Keratinocyte (primary cell): ENCODE measurements at regions not wholly inside any gene's neighbourhood (a gene's known extent, or its start where the extent isn't known, plus 50 kb on each side); places are given as distances from the start of the nearest gene placed in this dataset.

Source experiments
- EZH2 ChIP-seq: IDR thresholded peaks from one replicate; pipeline ENCODE4 v1.6.1; 2012; ENCODE audit warnings: inconsistent platforms, mild to moderate bottlenecking, low read length, moderate library complexity
- TF ChIP-seq, protein P1 (sequence below), 3 experiments: IDR thresholded peaks in 1 of 3; conservative IDR thresholded peaks in 1 of 3; optimal IDR thresholded peaks in 1 of 3; 2 replicates in 2 of 3; 3 replicates in 1 of 3; pipeline versions ENCODE3 to v1.5.1; 2011; ENCODE audit warnings: low read length in 3 of 3, mild to moderate bottlenecking in 3 of 3, moderate library complexity in 2 of 3, control low read depth in 1 of 3, inconsistent platforms in 1 of 3; ENCODE audit not compliant: insufficient read depth in 2 of 3; ENCODE audit errors: extremely low read depth in 1 of 3

DNA sequence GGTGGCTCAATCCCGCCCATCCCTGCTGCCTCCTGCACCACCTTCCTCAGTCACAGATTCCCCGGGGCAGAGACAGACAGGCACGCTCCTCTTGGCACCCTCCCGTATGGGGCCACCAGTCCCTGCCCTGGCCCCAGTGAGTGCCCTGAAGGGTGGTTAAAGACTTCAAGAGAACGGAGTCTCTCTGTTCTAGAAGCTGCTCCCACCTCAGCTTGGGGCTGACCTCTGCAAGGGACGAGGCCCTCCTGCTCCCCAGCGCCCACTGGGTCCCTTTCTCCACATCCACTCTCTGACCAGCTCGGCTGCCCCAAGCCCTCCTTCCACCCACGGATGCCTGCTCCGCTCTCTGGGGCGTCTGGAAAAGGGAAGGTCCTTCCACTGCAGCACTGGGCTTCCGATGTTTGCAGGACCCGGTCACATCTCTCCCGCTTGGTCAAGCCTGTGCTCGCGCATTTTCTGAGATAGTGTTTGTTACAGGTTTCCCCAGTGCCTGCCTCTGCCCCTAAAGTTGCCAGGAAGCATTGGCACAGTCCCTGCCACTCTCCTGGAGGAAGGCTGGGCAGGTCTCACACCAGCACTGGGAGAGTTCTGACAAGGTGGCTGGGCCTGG lies 1487.9 kb downstream of the TBC1D22A start:
- no peak for TF ChIP-seq EZH2
- TF ChIP-seq, protein P1, sequence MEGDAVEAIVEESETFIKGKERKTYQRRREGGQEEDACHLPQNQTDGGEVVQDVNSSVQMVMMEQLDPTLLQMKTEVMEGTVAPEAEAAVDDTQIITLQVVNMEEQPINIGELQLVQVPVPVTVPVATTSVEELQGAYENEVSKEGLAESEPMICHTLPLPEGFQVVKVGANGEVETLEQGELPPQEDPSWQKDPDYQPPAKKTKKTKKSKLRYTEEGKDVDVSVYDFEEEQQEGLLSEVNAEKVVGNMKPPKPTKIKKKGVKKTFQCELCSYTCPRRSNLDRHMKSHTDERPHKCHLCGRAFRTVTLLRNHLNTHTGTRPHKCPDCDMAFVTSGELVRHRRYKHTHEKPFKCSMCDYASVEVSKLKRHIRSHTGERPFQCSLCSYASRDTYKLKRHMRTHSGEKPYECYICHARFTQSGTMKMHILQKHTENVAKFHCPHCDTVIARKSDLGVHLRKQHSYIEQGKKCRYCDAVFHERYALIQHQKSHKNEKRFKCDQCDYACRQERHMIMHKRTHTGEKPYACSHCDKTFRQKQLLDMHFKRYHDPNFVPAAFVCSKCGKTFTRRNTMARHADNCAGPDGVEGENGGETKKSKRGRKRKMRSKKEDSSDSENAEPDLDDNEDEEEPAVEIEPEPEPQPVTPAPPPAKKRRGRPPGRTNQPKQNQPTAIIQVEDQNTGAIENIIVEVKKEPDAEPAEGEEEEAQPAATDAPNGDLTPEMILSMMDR (optimal IDR thresholded peaks at IDR 0.05 in 1 of 3, IDR thresholded peaks at IDR 0.05 in 1 of 3, conservative IDR thresholded peaks at IDR 0.05 in 1 of 3; ENCODE audit: extremely low read depth in 1 of 3, insufficient read depth in 2 of 3, low read length in 3 of 3), result no peak
